SU-DHL-6 (cell line): ENCODE measurements at regions not wholly inside any gene's neighbourhood (a gene's known extent, or its start where the extent isn't known, plus 50 kb on each side); places are given as distances from the start of the nearest gene placed in this dataset.

Experiments
- CTCF ChIP-seq: fragments of 200-600 bp; sonication (generic); IDR thresholded peaks from one replicate; pipeline ENCODE4 v1.5.1; 2017; ENCODE audit warnings: antibody characterized with exemption, mild to moderate bottlenecking, low read length, moderate library complexity; ENCODE audit not compliant: insufficient read depth, poor library complexity, severe bottlenecking
- EZH2phosphoT487 ChIP-seq: fragments of 200-600 bp; sonication (generic), shearing (Covaris generic); conservative IDR thresholded peaks from 2 replicates; pipeline ENCODE4 v1.6.1; 2018; ENCODE audit warnings: mild to moderate bottlenecking, antibody characterized with exemption, low read length, moderate library complexity, mixed read lengths

- TF ChIP-seq CTCF, result no peak
- TF ChIP-seq EZH2phosphoT487, result no peak
Observed at GRCh38 chr7:26965724-26966123, 101.3 kb upstream of the SKAP2 start.
